HEK293 (cell line): ENCODE measurements at regions not wholly inside any gene's neighbourhood (a gene's known extent, or its start where the extent isn't known, plus 50 kb on each side); places are given as distances from the start of the nearest gene placed in this dataset.

Experiments
- CTCF ChIA-PET: fragments of 350-600 bp; formaldehyde crosslinking; extraction: SDS; loops from one replicate; lab custom pipeline; 2021; ENCODE audit warnings: antibody characterized with exemption; lab: Yijun Ruan, JAX
- POLR2A ChIA-PET: fragments of 300-600 bp; formaldehyde crosslinking; extraction: SDS; loops from one replicate; lab custom pipeline; 2020; ENCODE audit warnings: antibody characterized with exemption, inconsistent platforms; lab: Yijun Ruan, JAX
- H3K27ac ChIP-seq: fragments of 200-500 bp; sonication (Bioruptor generic); 2 replicates; pipeline ENCODE4 v1.5.1; 2014; ENCODE audit warnings: low read depth, low read length, control low read depth, inconsistent platforms; ENCODE audit errors: extremely low read depth
- H3K36me3 ChIP-seq, 2 experiments: fragments of 200-500 bp in 1 of 2; sonication (Bioruptor generic) in 1 of 2; 1 replicate in 1 of 2; 2 replicates in 1 of 2; pipeline ENCODE4 v1.5.1; 2014 to 2017; ENCODE audit warnings: inconsistent platforms in 2 of 2, low read length in 2 of 2; ENCODE audit not compliant: control insufficient read depth in 2 of 2, insufficient read depth in 1 of 2
- H3K4me1 ChIP-seq: fragments of 200-500 bp; sonication (Bioruptor generic); 2 replicates; pipeline ENCODE4 v1.5.1; 2014; ENCODE audit warnings: mild to moderate bottlenecking, low read length, inconsistent platforms; ENCODE audit not compliant: control insufficient read depth, insufficient read depth
- H3K4me3 ChIP-seq: 2 replicates; pipeline ENCODE4 v1.5.1; 2011; ENCODE audit warnings: low read depth, mild to moderate bottlenecking, control low read depth, low read length, moderate library complexity
- H3K9me3 ChIP-seq: fragments of 200-500 bp; sonication (Bioruptor generic); 2 replicates; pipeline ENCODE4 v1.5.1; 2014; ENCODE audit warnings: low read depth, low read length, inconsistent platforms; ENCODE audit not compliant: control insufficient read depth, insufficient read depth
- HOXC10 ChIP-seq: sonication (generic); formaldehyde crosslinking; IDR thresholded peaks from 2 replicates; pipeline ENCODE4 v1.8.1; 2023; ENCODE audit warnings: mild to moderate bottlenecking, missing genetic modification reagents
- MYNN ChIP-seq: fragments of 450-650 bp; formaldehyde crosslinking; IDR thresholded peaks from 2 replicates; pipeline ENCODE4 v1.5.1; 2016; ENCODE audit warnings: missing biosample characterization, missing genetic modification characterization, borderline replicate concordance
- OSR2 ChIP-seq: fragments of 450-650 bp; formaldehyde crosslinking; IDR thresholded peaks from 2 replicates; pipeline ENCODE4 v1.5.1; 2016; ENCODE audit warnings: missing biosample characterization, missing genetic modification characterization
- PBX3 ChIP-seq: sonication (generic); formaldehyde crosslinking; IDR thresholded peaks from 2 replicates; pipeline ENCODE4 v1.8.1; 2022; ENCODE audit warnings: mild to moderate bottlenecking, moderate library complexity, missing genetic modification reagents
- REPIN1 ChIP-seq: fragments of 450-650 bp; formaldehyde crosslinking; IDR thresholded peaks from 2 replicates; pipeline ENCODE4 v1.5.1; 2017; ENCODE audit warnings: missing biosample characterization, missing genetic modification characterization, low read depth
- SALL2 ChIP-seq: fragments of 450-650 bp; formaldehyde crosslinking; IDR thresholded peaks from 2 replicates; pipeline ENCODE4 v1.5.0; 2017; ENCODE audit warnings: missing biosample characterization, mild to moderate bottlenecking, missing genetic modification characterization, borderline replicate concordance
- YY2 ChIP-seq: fragments of 450-650 bp; formaldehyde crosslinking; IDR thresholded peaks from 2 replicates; pipeline ENCODE4 v1.5.1; 2016; ENCODE audit warnings: missing biosample characterization, missing genetic modification characterization
- ZBTB1 ChIP-seq: fragments of 450-650 bp; formaldehyde crosslinking; IDR thresholded peaks from 2 replicates; pipeline ENCODE4 v1.5.1; 2016; ENCODE audit warnings: missing biosample characterization, missing genetic modification characterization
- ZNF174 ChIP-seq: fragments of 450-650 bp; formaldehyde crosslinking; IDR thresholded peaks from 2 replicates; pipeline ENCODE4 v1.5.0; 2017; ENCODE audit warnings: missing biosample characterization, mild to moderate bottlenecking, missing genetic modification characterization
- ZNF18 ChIP-seq: fragments of 450-650 bp; formaldehyde crosslinking; IDR thresholded peaks from 2 replicates; pipeline ENCODE4 v1.5.1; 2016; ENCODE audit warnings: missing biosample characterization, missing genetic modification characterization
- ZNF23 ChIP-seq: fragments of 450-650 bp; formaldehyde crosslinking; IDR thresholded peaks from 2 replicates; pipeline ENCODE4 v1.5.1; 2016; ENCODE audit warnings: missing biosample characterization, missing genetic modification characterization, borderline replicate concordance
- ZNF366 ChIP-seq: fragments of 450-650 bp; formaldehyde crosslinking; conservative IDR thresholded peaks from 2 replicates; pipeline ENCODE4 v1.5.1; 2016; ENCODE audit warnings: missing biosample characterization, missing genetic modification characterization
- ZNF548 ChIP-seq: fragments of 450-650 bp; formaldehyde crosslinking; IDR thresholded peaks from 2 replicates; pipeline ENCODE4 v1.5.1; 2016; ENCODE audit warnings: missing biosample characterization, missing genetic modification characterization
- ZNF549 ChIP-seq: fragments of 450-650 bp; IDR thresholded peaks from 2 replicates; pipeline ENCODE4 v1.5.1; 2018; ENCODE audit warnings: missing biosample characterization, missing genetic modification characterization, mild to moderate bottlenecking, inconsistent platforms, moderate library complexity
- ZNF571 ChIP-seq: fragments of 450-650 bp; formaldehyde crosslinking; IDR thresholded peaks from 2 replicates; pipeline ENCODE4 v1.5.0; 2017; ENCODE audit warnings: missing biosample characterization, missing genetic modification characterization
- ZNF580 ChIP-seq: fragments of 450-650 bp; formaldehyde crosslinking; IDR thresholded peaks from 2 replicates; pipeline ENCODE4 v1.5.1; 2016; ENCODE audit warnings: missing biosample characterization, missing genetic modification characterization
- ZNF610 ChIP-seq: fragments of 450-650 bp; formaldehyde crosslinking; IDR thresholded peaks from 2 replicates; pipeline ENCODE4 v1.5.1; 2016; ENCODE audit warnings: missing biosample characterization, missing genetic modification characterization, borderline replicate concordance
- ZNF830 ChIP-seq: fragments of 450-650 bp; IDR thresholded peaks from 2 replicates; pipeline ENCODE4 v1.5.0; 2018; ENCODE audit warnings: missing biosample characterization, missing genetic modification characterization, low read depth, mild to moderate bottlenecking, moderate library complexity
- ZSCAN16 ChIP-seq: fragments of 450-650 bp; formaldehyde crosslinking; IDR thresholded peaks from 2 replicates; pipeline ENCODE4 v1.5.1; 2016; ENCODE audit warnings: missing biosample characterization, missing genetic modification characterization
- ZSCAN23 ChIP-seq: fragments of 450-650 bp; formaldehyde crosslinking; IDR thresholded peaks from 2 replicates; pipeline ENCODE4 v1.5.1; 2016; ENCODE audit warnings: missing biosample characterization, missing genetic modification characterization
- TF ChIP-seq, protein P1 (sequence below): fragments of 450-650 bp; formaldehyde crosslinking; IDR thresholded peaks from 2 replicates; pipeline ENCODE4 v1.5.1; 2016; ENCODE audit warnings: missing biosample characterization, missing genetic modification characterization
- TF ChIP-seq, protein P2 (sequence below): fragments of 450-650 bp; formaldehyde crosslinking; IDR thresholded peaks from 2 replicates; pipeline ENCODE4 v1.5.1; 2017; ENCODE audit warnings: missing biosample characterization, missing genetic modification characterization
- TF ChIP-seq, protein P3 (sequence below): fragments of 450-650 bp; formaldehyde crosslinking; IDR thresholded peaks from 2 replicates; pipeline ENCODE4 v1.5.1; 2017; ENCODE audit warnings: missing biosample characterization, missing genetic modification characterization
- TF ChIP-seq, protein P4 (sequence below): fragments of 450-650 bp; formaldehyde crosslinking; IDR thresholded peaks from 2 replicates; pipeline ENCODE4 v1.5.1; 2016; ENCODE audit warnings: missing biosample characterization, missing genetic modification characterization

DNA sequence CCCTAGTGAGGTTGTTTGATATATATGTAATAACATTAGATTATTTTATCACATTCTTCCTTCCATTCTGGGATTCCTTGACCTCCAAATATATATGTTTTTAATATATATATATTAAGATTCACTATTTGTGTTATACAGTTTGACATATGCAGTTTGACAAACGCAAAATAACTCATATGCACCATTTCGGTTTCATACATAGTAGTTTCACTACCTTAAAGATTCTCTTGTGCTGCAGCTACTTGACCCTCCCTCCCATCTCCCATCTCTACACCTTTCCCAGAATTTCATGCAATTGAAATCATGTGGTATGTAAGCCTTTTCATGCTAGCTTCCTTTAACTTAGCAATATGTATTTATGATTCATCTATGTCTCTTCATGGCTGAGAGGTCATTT lies 1244.4 kb downstream of the SORCS3 start (continued):
- TF ChIP-seq ZNF571 (tag by site-specific recombination), result no peak
- TF ChIP-seq HOXC10 (CRISPR knock-in tag), result no peak
- TF ChIP-seq ZSCAN16 (tag by site-specific recombination), result no peak
- TF ChIP-seq, protein P1, sequence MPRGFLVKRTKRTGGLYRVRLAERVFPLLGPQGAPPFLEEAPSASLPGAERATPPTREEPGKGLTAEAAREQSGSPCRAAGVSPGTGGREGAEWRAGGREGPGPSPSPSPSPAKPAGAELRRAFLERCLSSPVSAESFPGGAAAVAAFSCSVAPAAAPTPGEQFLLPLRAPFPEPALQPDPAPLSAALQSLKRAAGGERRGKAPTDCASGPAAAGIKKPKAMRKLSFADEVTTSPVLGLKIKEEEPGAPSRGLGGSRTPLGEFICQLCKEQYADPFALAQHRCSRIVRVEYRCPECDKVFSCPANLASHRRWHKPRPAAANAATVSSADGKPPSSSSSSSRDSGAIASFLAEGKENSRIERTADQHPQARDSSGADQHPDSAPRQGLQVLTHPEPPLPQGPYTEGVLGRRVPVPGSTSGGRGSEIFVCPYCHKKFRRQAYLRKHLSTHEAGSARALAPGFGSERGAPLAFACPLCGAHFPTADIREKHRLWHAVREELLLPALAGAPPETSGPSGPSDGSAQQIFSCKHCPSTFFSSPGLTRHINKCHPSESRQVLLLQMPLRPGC, result no peak
- TF ChIP-seq MYNN (tag by site-specific recombination), result no peak
- no peak for TF ChIP-seq ZNF18 (tag by site-specific recombination)
- TF ChIP-seq, protein P2, sequence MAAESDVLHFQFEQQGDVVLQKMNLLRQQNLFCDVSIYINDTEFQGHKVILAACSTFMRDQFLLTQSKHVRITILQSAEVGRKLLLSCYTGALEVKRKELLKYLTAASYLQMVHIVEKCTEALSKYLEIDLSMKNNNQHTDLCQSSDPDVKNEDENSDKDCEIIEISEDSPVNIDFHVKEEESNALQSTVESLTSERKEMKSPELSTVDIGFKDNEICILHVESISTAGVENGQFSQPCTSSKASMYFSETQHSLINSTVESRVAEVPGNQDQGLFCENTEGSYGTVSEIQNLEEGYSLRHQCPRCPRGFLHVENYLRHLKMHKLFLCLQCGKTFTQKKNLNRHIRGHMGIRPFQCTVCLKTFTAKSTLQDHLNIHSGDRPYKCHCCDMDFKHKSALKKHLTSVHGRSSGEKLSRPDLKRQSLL (tag by site-specific recombination), result no peak
- TF ChIP-seq REPIN1 (tag by site-specific recombination), result no peak
- TF ChIP-seq ZNF830, result no peak

GRCh38 chr10:105879401-105879800 lies 1238.3 kb downstream of the SORCS3 start:
- H3K4me1 ChIP-seq, result no peaks in the 10 kb centered on the region
- H3K27ac ChIP-seq, result no peak overlapping the region
- ChIA-PET POLR2A (no interaction called here), CTCF (no interaction called here)
- H3K36me3 ChIP-seq, result no peaks in the 10 kb centered on the region
- H3K4me3 ChIP-seq, result no peak overlapping the region
- H3K9me3 ChIP-seq, result no peaks in the 10 kb centered on the region
- TF ChIP-seq ZNF610 (tag by site-specific recombination) (no peak), ZNF580 (tag by site-specific recombination) (no peak), ZBTB1 (tag by site-specific recombination) (no peak), ZNF549 (tag by site-specific recombination) (no peak), YY2 (tag by site-specific recombination) (no peak), ZSCAN23 (tag by site-specific recombination) (no peak), ZNF174 (tag by site-specific recombination) (no peak), ZNF23 (tag by site-specific recombination) (no peak), PBX3 (CRISPR knock-in tag) (no peak), ZNF366 (no peak), OSR2 (tag by site-specific recombination) (no peak), SALL2 (tag by site-specific recombination) (no peak), ZNF548 (tag by site-specific recombination) (no peak), HOXC10 (CRISPR knock-in tag) (no peak)
- TF ChIP-seq, protein P3, sequence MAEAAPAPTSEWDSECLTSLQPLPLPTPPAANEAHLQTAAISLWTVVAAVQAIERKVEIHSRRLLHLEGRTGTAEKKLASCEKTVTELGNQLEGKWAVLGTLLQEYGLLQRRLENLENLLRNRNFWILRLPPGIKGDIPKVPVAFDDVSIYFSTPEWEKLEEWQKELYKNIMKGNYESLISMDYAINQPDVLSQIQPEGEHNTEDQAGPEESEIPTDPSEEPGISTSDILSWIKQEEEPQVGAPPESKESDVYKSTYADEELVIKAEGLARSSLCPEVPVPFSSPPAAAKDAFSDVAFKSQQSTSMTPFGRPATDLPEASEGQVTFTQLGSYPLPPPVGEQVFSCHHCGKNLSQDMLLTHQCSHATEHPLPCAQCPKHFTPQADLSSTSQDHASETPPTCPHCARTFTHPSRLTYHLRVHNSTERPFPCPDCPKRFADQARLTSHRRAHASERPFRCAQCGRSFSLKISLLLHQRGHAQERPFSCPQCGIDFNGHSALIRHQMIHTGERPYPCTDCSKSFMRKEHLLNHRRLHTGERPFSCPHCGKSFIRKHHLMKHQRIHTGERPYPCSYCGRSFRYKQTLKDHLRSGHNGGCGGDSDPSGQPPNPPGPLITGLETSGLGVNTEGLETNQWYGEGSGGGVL (tag by site-specific recombination), result no peak
- TF ChIP-seq, protein P4, sequence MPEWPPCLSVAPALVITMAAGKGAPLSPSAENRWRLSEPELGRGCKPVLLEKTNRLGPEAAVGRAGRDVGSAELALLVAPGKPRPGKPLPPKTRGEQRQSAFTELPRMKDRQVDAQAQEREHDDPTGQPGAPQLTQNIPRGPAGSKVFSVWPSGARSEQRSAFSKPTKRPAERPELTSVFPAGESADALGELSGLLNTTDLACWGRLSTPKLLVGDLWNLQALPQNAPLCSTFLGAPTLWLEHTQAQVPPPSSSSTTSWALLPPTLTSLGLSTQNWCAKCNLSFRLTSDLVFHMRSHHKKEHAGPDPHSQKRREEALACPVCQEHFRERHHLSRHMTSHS (tag by site-specific recombination), result no peak
- TF ChIP-seq, protein P1, result no peak
